ENCODE measurements at regions not wholly inside any gene's neighbourhood (a gene's known extent, or its start where the extent isn't known, plus 50 kb on each side); places are given as distances from the start of the nearest gene placed in this dataset.

- ChIA-PET POLR2A (no interaction called here), CTCF (no interaction called here)
- TF ChIP-seq ZBTB6 (tag by site-specific recombination; IDR thresholded peaks at IDR 0.05) (no peak), ZNF274 (IDR thresholded peaks at IDR 0.05; ENCODE audit: low read length) (no peak), ZNF274 (tag by site-specific recombination; IDR thresholded peaks at IDR 0.05; ENCODE audit: borderline replicate concordance) (no peak)
- H3K9me3 ChIP-seq (ENCODE audit: control insufficient read depth, insufficient read depth, low read depth, low read length), result no peaks in the 10 kb centered on the region
- no peaks in the 10 kb centered on the region for H3K4me1 ChIP-seq (ENCODE audit: control insufficient read depth, insufficient read depth, low read length)
- H3K4me3 ChIP-seq (ENCODE audit: low read depth, low read length), result no peak overlapping the region
- H3K27ac ChIP-seq (ENCODE audit: extremely low read depth, low read depth, low read length), result no peak overlapping the region
- no peaks in the 10 kb centered on the region for H3K36me3 ChIP-seq (ENCODE audit: control insufficient read depth in 2 of 2, insufficient read depth in 1 of 2, low read length in 2 of 2)
Observed at GRCh38 chr2:192419786-192420185, 225.1 kb upstream of the TMEFF2 start.

GRCh38 chr2:192416060-192416459 lies 221.3 kb upstream of the TMEFF2 start:
- Histone ChIP-seq H3K9me3 (ENCODE audit: control insufficient read depth, insufficient read depth, low read depth, low read length) (no peaks in the 10 kb centered on the region), H3K4me3 (ENCODE audit: low read depth, low read length) (no peak overlapping the region), H3K36me3 (ENCODE audit: control insufficient read depth in 2 of 2, insufficient read depth in 1 of 2, low read length in 2 of 2) (no peaks in the 10 kb centered on the region), H3K27ac (ENCODE audit: extremely low read depth, low read depth, low read length) (no peak overlapping the region), H3K4me1 (ENCODE audit: control insufficient read depth, insufficient read depth, low read length) (no peaks in the 10 kb centered on the region)
- POLR2A ChIA-PET, result no interaction called here
- no peak for TF ChIP-seq SCRT2 (tag by site-specific recombination; IDR thresholded peaks at IDR 0.05)
- TF ChIP-seq ZBTB7A (tag by site-specific recombination; IDR thresholded peaks at IDR 0.05; ENCODE audit: low read depth), result no peak
- TF ChIP-seq ZNF677 (tag by site-specific recombination; IDR thresholded peaks at IDR 0.05), result no peak
- TF ChIP-seq ZBTB8A (tag by site-specific recombination; IDR thresholded peaks at IDR 0.05), result no peak
- TF ChIP-seq ZNF621 (tag by site-specific recombination; IDR thresholded peaks at IDR 0.05), result no peak
- TF ChIP-seq KLF17 (tag by site-specific recombination; IDR thresholded peaks at IDR 0.05), result no peak
- no peak for TF ChIP-seq ZNF585B (tag by site-specific recombination; IDR thresholded peaks at IDR 0.05)
- TF ChIP-seq ZNF157 (tag by site-specific recombination; IDR thresholded peaks at IDR 0.05), result no peak
- TF ChIP-seq ZNF398 (tag by site-specific recombination; IDR thresholded peaks at IDR 0.05), result no peak
- no peak for TF ChIP-seq ZNF280D (tag by site-specific recombination; IDR thresholded peaks at IDR 0.05)
- TF ChIP-seq YY2 (tag by site-specific recombination; IDR thresholded peaks at IDR 0.05), result no peak
- TF ChIP-seq FEZF1 (tag by site-specific recombination; IDR thresholded peaks at IDR 0.05), result no peak
- TF ChIP-seq ZSCAN16 (tag by site-specific recombination; IDR thresholded peaks at IDR 0.05), result no peak
- no peak for TF ChIP-seq ZNF24 (tag by site-specific recombination; IDR thresholded peaks at IDR 0.05)
- TF ChIP-seq PATZ1 (tag by site-specific recombination; IDR thresholded peaks at IDR 0.05), result no peak
- TF ChIP-seq ZNF707 (tag by site-specific recombination; IDR thresholded peaks at IDR 0.05), result no peak
- TF ChIP-seq ZNF221 (tag by site-specific recombination; IDR thresholded peaks at IDR 0.05; ENCODE audit: borderline replicate concordance), result no peak
- TF ChIP-seq ZSCAN5A (tag by site-specific recombination; IDR thresholded peaks at IDR 0.05), result no peak
- CTCF ChIA-PET, result no interaction called here
